ENCODE measurements at regions not wholly inside any gene's neighbourhood (a gene's known extent, or its start where the extent isn't known, plus 50 kb on each side); places are given as distances from the start of the nearest gene placed in this dataset.
"Not testable (repeated sequence)": the region's sequence is repeated elsewhere in the genome, so short reads cannot be mapped to it uniquely, and the experiment has no call there.

- no peak for DNase-seq
Observed at GRCh38 chrX:128961290-128961689, 562.0 kb downstream of the SMARCA1 start.

- not testable (repeated sequence) for DNase-seq
Observed at GRCh38 chrX:128954697-128955096, 568.6 kb downstream of the SMARCA1 start.

- DNase-seq: no peak
Observed at GRCh38 chrX:128931071-128931470, 592.2 kb downstream of the SMARCA1 start.

- no peak for DNase-seq
Observed at GRCh38 chrX:128929271-128930057, 593.8 kb downstream of the SMARCA1 start.

- no peak for DNase-seq
Observed at GRCh38 chrX:128928636-128929035, 594.7 kb downstream of the SMARCA1 start.

GRCh38 chrX:128927363-128927762 is 595.9 kb downstream of the SMARCA1 start:
- no peak for DNase-seq

- DNase-seq: no peak
Observed at GRCh38 chrX:128906753-128907152, 616.5 kb downstream of the SMARCA1 start.

GRCh38 chrX:128901018-128901417 is 622.3 kb downstream of the SMARCA1 start:
- no peak for DNase-seq

GRCh38 chrX:128897621-128898020 is 625.7 kb downstream of the SMARCA1 start:
- DNase-seq: no peak

- DNase-seq: no peak
Observed at GRCh38 chrX:128891554-128891953, 631.7 kb downstream of the SMARCA1 start.

- DNase-seq: no peak
Observed at GRCh38 chrX:128884430-128884829, 638.9 kb downstream of the SMARCA1 start.

- no peak for DNase-seq
Observed at GRCh38 chrX:128883650-128884049, 639.6 kb downstream of the SMARCA1 start.

- no peak for DNase-seq
Observed at GRCh38 chrX:128870361-128870760, 652.9 kb downstream of the SMARCA1 start.

GRCh38 chrX:128862557-128862956 is 660.7 kb downstream of the SMARCA1 start:
- no peak for DNase-seq

- DNase-seq: no peak
Observed at GRCh38 chrX:128848374-128848773, 674.9 kb downstream of the SMARCA1 start.

GRCh38 chrX:128846385-128846784 is 676.9 kb downstream of the SMARCA1 start:
- DNase-seq: no peak

GRCh38 chrX:128818690-128819089 is 704.6 kb downstream of the SMARCA1 start:
- no peak for DNase-seq

- DNase-seq: no peak
Observed at GRCh38 chrX:128816919-128817318, 706.4 kb downstream of the SMARCA1 start.

- DNase-seq: no peak
Observed at GRCh38 chrX:128807367-128807766, 715.9 kb downstream of the SMARCA1 start.

- no peak for DNase-seq
Observed at GRCh38 chrX:128805236-128805635, 718.1 kb downstream of the SMARCA1 start.

- no peak for DNase-seq
Observed at GRCh38 chrX:128804828-128805227, 718.5 kb downstream of the SMARCA1 start.

- no peak for DNase-seq
Observed at GRCh38 chrX:128800138-128800537, 723.2 kb downstream of the SMARCA1 start.

- DNase-seq: not testable (repeated sequence)
Observed at GRCh38 chrX:128783139-128783538, 730.9 kb upstream of the ACTRT1 start.

GRCh38 chrX:128781506-128781905 is 729.3 kb upstream of the ACTRT1 start:
- peak; percentile 1 for DNase-seq

Measured in renal pelvis (tissue), 1 donor.